Cardiac fibroblast (primary cell): ENCODE measurements at regions not wholly inside any gene's neighbourhood (a gene's known extent, or its start where the extent isn't known, plus 50 kb on each side); places are given as distances from the start of the nearest gene placed in this dataset.

Experiments used
- DNase-seq, 2 donors: peaks; one replicate each; pipeline versions ENCODE4 v3.0.0 to v3.0.0-alpha.2; 2010; ENCODE audit warnings: low read depth in 2 of 2
- H3K4me3 ChIP-seq, 2 donors: replicated peaks in 1 of 2; 1 replicate in 1 of 2; 2 replicates in 1 of 2; pipeline ENCODE4 v1.5.1; 2011; ENCODE audit warnings: low read depth in 2 of 2, low read length in 2 of 2, mild to moderate bottlenecking in 2 of 2, moderate library complexity in 1 of 2
- TF ChIP-seq, protein P1 (sequence below): IDR thresholded peaks from one replicate; pipeline ENCODE4 v1.5.1; 2011; ENCODE audit warnings: low read depth, mild to moderate bottlenecking, low read length, inconsistent platforms

DNA sequence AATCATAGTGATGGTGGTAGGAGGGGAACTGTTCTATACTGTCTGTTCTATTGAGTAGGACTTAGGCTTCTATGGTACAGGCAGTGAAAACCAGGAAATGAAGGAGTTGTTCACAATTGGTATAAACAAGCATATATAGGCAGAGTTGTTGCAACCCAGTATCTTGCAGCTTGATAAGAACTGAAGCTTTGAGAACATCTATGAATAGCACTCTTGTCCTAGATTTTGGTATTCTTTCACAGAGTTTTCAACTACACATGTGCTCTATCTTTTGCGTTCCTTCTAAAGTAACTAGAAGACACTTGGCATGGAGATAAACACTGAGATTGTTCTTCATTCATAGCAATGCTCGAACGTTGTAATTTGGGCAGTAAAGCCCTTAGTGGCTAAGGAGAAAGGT lies 91.8 kb downstream of the KCNJ2 start:
- no peak overlapping the region for H3K4me3 ChIP-seq
- TF ChIP-seq, protein P1, sequence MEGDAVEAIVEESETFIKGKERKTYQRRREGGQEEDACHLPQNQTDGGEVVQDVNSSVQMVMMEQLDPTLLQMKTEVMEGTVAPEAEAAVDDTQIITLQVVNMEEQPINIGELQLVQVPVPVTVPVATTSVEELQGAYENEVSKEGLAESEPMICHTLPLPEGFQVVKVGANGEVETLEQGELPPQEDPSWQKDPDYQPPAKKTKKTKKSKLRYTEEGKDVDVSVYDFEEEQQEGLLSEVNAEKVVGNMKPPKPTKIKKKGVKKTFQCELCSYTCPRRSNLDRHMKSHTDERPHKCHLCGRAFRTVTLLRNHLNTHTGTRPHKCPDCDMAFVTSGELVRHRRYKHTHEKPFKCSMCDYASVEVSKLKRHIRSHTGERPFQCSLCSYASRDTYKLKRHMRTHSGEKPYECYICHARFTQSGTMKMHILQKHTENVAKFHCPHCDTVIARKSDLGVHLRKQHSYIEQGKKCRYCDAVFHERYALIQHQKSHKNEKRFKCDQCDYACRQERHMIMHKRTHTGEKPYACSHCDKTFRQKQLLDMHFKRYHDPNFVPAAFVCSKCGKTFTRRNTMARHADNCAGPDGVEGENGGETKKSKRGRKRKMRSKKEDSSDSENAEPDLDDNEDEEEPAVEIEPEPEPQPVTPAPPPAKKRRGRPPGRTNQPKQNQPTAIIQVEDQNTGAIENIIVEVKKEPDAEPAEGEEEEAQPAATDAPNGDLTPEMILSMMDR = no peak
- DNase-seq = no peak

DNA sequence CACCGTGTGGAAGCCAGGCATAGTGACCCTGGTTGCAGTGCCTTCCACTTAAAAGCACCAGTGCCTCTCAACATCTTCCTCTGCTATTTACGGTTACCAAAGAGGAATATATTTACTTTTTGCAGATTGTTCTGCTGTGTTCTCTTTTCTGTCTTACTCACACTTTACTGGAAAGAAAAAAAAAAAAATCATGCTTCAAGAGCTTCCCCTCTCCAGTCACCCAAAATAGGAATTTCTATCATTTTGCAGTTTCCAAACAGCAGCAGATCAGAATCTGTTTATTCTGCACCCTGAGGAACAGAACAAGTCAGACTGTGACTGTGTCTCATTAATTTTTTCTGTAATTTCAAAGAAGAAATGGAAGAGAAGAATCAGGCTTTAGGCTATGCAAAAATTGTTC lies 96.1 kb downstream of the KCNJ2 start:
- no peak for DNase-seq
- no peak overlapping the region for H3K4me3 ChIP-seq
- TF ChIP-seq, protein P1 = no peak

DNA sequence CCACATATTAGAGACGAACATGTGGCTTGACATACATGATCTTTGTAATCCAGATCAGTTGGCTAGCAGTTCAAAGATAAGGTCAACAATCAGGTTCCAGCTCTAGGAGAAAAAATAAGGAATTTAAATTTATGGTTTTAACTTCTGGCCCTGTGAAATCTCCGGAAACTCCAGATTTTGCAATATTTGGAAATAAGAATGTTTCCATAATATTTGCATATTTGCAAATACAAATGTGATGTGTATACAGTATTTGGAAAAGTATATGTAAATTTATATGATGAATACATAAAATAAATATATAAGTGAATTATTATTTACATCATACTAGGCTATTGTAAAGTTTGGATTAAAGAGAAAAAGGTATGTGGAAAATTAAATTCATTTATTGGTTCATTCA lies 97.1 kb downstream of the KCNJ2 start:
- TF ChIP-seq, protein P1 = no peak
- no peak overlapping the region for H3K4me3 ChIP-seq
- no peak for DNase-seq

DNA sequence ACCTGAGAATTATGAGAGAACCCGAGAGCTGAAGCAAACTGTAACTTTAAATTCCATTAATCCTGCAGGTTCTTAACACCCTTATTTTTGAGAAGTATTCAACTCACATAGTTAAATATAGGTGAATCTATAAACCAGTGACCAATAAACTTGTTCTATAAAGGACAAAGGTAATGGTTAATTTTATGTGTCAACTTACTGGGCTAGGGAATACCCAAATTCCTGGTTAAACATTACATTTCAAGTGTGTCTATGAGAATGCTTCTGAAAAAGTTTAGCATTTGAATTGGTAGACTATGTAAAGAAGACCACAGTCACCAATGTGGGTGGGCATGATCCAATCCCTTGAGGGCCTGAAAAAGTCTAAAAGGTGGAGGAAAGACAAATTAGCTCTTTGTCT lies 99.1 kb downstream of the KCNJ2 start:
- DNase-seq = no peak
- TF ChIP-seq, protein P1 = no peak
- H3K4me3 ChIP-seq = no peak overlapping the region

DNA sequence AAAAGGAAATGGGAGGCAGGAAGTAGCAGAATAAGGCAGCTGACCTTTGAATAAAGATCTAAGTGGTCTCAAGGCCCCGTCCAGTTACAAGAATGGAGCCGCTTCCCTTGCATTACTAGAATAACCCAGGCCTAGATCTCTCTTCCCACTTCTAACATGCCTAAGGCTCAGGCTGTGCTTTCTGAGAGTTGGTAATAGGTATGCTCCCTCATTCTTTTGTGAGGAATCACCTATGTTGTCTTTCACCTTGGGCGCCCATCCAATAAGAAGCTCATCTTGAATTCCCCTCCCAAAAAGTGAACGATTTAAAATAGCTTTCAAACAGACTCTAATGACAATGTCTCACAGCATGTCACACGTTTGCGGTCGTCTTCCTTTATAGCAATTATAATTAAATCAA lies 101.2 kb downstream of the KCNJ2 start:
- TF ChIP-seq, protein P1 = no peak
- no peak overlapping the region for H3K4me3 ChIP-seq
- DNase-seq = no peak

DNA sequence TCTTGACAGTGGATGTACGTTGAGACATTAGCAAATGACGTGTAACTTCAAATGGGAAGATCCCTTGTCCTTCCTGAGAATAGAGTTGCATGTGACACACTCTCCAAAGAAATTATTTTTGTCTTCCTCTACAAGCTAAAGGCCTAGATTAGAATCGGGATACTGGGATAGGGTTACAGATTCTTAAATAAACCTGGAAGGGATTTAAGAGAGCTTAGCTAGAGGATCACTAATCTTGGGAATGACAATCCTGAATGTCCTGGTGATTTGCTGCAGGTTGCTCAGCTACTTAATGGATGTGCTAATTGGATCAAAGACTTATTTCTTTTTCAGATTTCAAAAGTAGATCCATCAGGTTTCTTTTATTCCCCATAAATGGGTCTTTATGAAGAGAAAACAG lies 101.9 kb downstream of the KCNJ2 start:
- H3K4me3 ChIP-seq = no peak overlapping the region
- no peak for DNase-seq
- TF ChIP-seq, protein P1 = no peak

DNA sequence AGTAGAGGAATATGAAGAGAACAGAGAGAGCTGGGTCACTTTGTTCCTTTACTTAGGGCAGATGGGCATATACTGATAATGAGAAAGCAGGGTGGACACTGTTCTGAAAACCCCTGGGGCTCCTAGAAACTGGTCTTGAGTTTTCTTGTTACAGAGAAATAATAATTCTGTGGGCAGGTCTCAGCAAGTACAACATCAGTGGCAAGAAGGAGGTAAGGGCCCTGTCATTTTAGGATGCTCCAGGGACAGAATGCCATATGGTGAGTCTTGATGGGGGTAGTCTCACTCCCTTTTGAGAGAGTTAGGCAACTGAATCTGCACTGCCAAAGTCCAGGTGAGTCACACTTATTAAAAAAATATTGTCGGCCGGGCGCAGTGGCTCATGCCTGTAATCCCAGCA lies 102.3 kb downstream of the KCNJ2 start:
- TF ChIP-seq, protein P1 = no peak
- H3K4me3 ChIP-seq = no peak overlapping the region
- no peak for DNase-seq
